Osteocyte (in vitro differentiated cells): ENCODE measurements at regions not wholly inside any gene's neighbourhood (a gene's known extent, or its start where the extent isn't known, plus 50 kb on each side); places are given as distances from the start of the nearest gene placed in this dataset.

ENCODE experiments used
- DNase-seq: peaks from one replicate; pipeline ENCODE4 v3.0.0; 2021; ENCODE audit warnings: mixed read lengths; ENCODE audit not compliant: unreplicated experiment; ENCODE audit errors: extremely low spot score
- H3K27ac Mint-ChIP-seq: one replicate; pipeline ENCODE4 v1.8.0; 2021; ENCODE audit warnings: mild to moderate bottlenecking, mixed read lengths; ENCODE audit not compliant: unreplicated experiment
- H3K27me3 Mint-ChIP-seq: one replicate; pipeline ENCODE4 v1.8.0; 2021; ENCODE audit warnings: mixed read lengths; ENCODE audit not compliant: unreplicated experiment
- H3K36me3 Mint-ChIP-seq: one replicate; pipeline ENCODE4 v1.8.0; 2021; ENCODE audit warnings: mixed read lengths; ENCODE audit not compliant: unreplicated experiment
- H3K4me1 Mint-ChIP-seq: one replicate; pipeline ENCODE4 v1.8.0; 2021; ENCODE audit warnings: mixed read lengths; ENCODE audit not compliant: unreplicated experiment
- H3K4me3 Mint-ChIP-seq: one replicate; pipeline ENCODE4 v1.8.0; 2021; ENCODE audit warnings: mild to moderate bottlenecking, moderate library complexity, mixed read lengths; ENCODE audit not compliant: unreplicated experiment
- H3K9me3 Mint-ChIP-seq: one replicate; pipeline ENCODE4 v1.8.0; 2021; ENCODE audit warnings: mixed read lengths; ENCODE audit not compliant: unreplicated experiment
- CTCF ChIP-seq: fragments of 200-600 bp; sonication (generic); IDR thresholded peaks from 2 replicates; pipeline ENCODE4 v1.5.0; 2021; ENCODE audit warnings: antibody characterized with exemption, mild to moderate bottlenecking, moderate library complexity

GRCh38 chr11:42085736-42086135 is 626.3 kb upstream of the LRRC4C start:
- Mint-ChIP-seq H3K4me1 (no peaks in the 10 kb centered on the region), H3K27ac (no peak overlapping the region), H3K4me3 (no peak overlapping the region), H3K9me3 (peaks cover 36% of the 10 kb centered on the region), H3K27me3 (no peaks in the 10 kb centered on the region), H3K36me3 (no peaks in the 10 kb centered on the region)
- no peak for TF ChIP-seq CTCF
- no peak for DNase-seq

GRCh38 chr11:42093541-42093940 is 634.1 kb upstream of the LRRC4C start:
- DNase-seq: no peak
- Mint-ChIP-seq H3K27ac (no peak overlapping the region), H3K4me3 (no peak overlapping the region), H3K27me3 (no peaks in the 10 kb centered on the region), H3K36me3 (no peaks in the 10 kb centered on the region), H3K9me3 (peaks cover 25% of the 10 kb centered on the region), H3K4me1 (no peaks in the 10 kb centered on the region)
- no peak for TF ChIP-seq CTCF

- Mint-ChIP-seq H3K4me3 (no peak overlapping the region), H3K9me3 (peaks cover 13% of the 10 kb centered on the region), H3K36me3 (no peaks in the 10 kb centered on the region), H3K27me3 (no peaks in the 10 kb centered on the region), H3K27ac (no peak overlapping the region), H3K4me1 (no peaks in the 10 kb centered on the region)
- DNase-seq: no peak
- no peak for TF ChIP-seq CTCF
These were observed 638.6 kb upstream of the LRRC4C start for GRCh38 chr11:42098075-42098474.

GRCh38 chr11:42112866-42113265 is 653.4 kb upstream of the LRRC4C start:
- Mint-ChIP-seq H3K36me3 (no peaks in the 10 kb centered on the region), H3K27me3 (no peaks in the 10 kb centered on the region), H3K27ac (no peak overlapping the region), H3K9me3 (peaks cover 25% of the 10 kb centered on the region), H3K4me3 (no peak overlapping the region), H3K4me1 (no peaks in the 10 kb centered on the region)
- no peak for TF ChIP-seq CTCF
- no peak for DNase-seq

- Mint-ChIP-seq H3K9me3 (peaks cover 17% of the 10 kb centered on the region), H3K27ac (no peak overlapping the region), H3K27me3 (no peaks in the 10 kb centered on the region), H3K36me3 (no peaks in the 10 kb centered on the region), H3K4me1 (no peaks in the 10 kb centered on the region), H3K4me3 (no peak overlapping the region)
- DNase-seq: no peak
- TF ChIP-seq CTCF: no peak
These were observed 655.5 kb upstream of the LRRC4C start for GRCh38 chr11:42114927-42115326.
